ENCODE measurements at regions not wholly inside any gene's neighbourhood (a gene's known extent, or its start where the extent isn't known, plus 50 kb on each side); places are given as distances from the start of the nearest gene placed in this dataset.

- no peak for DNase-seq
Observed at GRCh38 chr18:73843455-73843854, 304.2 kb downstream of the FBXO15 start.

- peak; percentile 43 to 54 for DNase-seq
Observed at GRCh38 chr18:73842795-73843394, 304.7 kb downstream of the FBXO15 start.

DNA sequence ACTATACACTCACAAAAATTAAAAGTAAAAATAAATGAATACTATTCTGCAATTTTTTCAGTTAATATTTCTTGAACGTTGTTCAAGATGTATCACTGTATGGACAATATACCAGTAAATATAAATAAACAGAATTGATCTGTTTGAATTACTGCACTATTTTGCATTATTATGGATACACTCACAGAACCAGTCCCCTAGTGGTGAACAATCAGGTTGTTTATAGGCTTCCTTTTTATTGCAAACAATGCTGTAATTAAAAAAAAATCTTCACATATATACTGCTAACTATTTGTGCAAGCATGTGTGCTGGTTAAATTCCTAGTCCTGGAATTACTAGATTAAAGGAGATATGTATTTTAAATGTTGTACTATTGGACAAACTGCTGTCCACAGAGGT lies 306.0 kb downstream of the FBXO15 start:
- no peak for DNase-seq

DNA sequence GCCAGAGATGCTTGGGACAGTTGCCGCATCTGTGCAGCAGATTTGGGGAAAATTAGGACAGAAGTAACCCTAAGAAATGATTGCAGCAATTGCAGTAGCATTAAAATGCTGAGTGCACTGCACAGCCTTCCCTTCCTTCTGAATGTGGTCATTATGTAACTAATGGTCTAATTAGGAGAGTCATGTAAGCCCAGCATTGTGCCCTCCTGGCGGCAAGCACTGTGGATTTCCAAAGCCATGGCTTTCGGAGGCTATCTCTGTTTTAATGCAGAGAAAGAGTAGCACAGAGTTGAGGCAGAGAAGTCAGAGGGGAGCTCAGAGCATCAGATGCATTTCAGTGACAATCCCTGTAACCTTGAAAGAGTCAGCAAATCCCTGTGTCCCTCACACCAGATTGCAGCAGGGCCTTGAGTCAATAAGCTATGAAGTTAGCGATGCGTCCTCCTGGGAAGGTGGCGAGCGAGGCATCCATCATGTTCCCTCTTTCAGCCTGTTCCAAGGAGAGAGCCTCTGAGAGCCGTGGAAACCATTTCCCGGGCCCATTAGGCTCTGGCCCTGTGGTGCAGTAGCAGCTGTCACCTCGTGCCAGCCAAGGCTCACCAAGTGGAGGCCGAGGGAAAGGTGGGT lies 307.2 kb downstream of the FBXO15 start:
- no peak for DNase-seq

DNA sequence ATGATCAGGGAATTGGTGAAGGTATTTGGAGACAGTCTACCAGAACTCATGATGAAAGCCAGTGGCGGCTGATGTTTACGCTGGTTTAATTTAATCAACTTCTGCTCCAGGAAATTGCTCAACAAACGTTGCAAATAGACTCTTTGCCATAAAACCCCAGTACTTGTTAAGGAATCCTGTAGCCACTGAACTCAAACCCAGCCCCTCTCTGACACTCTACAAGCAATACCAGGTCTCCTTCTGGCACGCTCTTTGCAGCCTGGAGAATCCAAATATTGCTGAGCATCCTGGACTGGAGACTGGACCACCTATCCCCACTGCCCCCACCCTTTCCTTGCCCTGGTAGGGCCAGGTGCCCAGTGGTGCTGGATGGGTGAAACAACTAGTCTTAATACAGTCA lies 308.2 kb downstream of the FBXO15 start:
- no peak for DNase-seq

DNA sequence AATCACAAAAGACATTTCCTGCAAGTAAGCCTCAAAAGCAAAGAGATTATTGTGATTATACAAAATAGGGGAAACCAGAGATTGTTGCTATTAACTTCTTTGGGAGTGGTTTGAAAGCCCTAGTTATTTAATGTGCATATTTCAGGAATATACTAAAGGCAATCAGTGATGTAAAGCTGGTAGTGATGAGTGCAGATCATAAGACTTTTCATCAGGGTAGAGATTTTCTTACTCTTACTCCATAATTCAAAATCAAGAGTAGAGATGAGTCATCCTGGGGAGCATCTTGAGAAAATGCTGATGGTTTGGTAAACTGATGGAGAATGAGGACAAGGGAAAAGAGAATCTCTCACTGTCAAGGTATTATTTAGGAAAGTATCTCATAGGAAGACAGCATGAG lies 309.5 kb downstream of the FBXO15 start:
- DNase-seq, result no peak

DNA sequence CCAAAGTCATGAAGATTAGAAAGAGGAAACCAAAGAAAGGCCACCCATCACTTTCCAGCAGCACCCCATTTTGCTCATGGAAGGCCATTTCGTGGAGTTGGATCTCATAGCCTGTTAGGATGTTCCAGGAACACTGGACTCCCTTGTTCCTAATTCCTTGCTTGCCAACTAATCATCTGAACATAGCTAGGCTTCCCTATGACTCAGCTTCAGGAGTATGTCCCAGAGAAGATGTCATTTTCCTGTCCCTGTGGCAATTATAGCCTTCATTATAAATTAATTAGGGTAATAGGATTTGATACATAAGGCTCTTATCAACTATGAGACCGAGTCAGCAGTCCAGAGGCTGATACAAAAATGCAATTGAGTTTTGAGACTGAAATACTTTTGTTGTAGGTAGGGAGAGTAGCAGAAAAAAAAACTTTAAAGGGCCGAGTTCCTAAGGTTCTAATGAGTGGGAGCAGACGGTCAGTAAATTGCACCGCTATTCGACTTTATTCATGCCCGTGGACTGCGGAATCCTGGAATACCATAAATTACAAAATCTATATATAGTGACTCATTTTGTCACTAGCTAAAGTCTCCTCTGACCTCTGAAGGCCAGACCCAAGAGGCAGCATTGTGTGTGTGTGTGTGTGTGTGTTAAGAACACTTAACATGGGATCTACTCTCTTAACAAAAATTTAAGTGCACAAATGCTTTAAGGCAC lies 311.8 kb downstream of the FBXO15 start:
- DNase-seq, result no peak

GRCh38 chr18:73835039-73835438 lies 312.6 kb downstream of the FBXO15 start:
- no peak for DNase-seq

DNA sequence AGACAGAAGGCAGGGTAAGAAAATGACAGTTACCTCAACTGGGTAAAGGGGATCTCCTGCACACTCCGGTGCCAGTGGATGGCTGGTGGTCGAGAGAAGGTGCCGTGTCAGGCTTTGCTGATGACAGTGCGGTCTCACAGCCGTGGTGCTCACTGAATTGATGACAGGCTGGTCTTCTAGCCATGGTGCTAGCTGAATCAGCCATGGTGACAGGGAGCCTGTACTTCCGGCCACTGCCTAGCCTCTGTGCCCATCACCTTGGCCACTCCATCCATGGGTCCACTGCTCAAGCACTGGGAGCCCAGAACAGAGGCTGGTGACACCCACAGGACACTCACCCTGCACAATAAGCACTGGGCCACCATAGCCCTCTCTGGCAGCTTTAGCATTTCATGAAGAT lies 315.9 kb downstream of the FBXO15 start:
- no peak for DNase-seq

GRCh38 chr18:73829146-73829545 lies 318.5 kb downstream of the FBXO15 start:
- no peak for DNase-seq

GRCh38 chr18:73827801-73828200 lies 319.8 kb downstream of the FBXO15 start:
- no peak for DNase-seq

DNA sequence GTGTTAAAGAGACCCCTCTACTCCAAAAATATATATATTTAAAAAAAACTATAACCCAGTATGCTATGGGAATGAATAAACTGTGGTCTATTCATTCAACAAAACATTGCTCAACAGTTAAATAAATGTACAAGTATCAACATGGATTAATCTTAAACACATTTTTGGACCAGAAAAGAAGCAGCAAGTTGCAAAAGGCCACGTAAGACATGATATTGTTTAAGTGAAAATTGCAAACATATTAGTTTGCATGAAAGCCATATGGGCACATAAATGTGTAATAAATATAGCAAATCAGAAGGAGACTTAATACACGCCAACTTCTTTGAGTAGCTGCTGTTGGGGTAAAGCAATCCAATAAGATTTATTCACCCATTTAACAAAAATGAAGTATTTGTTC lies 321.5 kb downstream of the FBXO15 start:
- no peak for DNase-seq

DNA sequence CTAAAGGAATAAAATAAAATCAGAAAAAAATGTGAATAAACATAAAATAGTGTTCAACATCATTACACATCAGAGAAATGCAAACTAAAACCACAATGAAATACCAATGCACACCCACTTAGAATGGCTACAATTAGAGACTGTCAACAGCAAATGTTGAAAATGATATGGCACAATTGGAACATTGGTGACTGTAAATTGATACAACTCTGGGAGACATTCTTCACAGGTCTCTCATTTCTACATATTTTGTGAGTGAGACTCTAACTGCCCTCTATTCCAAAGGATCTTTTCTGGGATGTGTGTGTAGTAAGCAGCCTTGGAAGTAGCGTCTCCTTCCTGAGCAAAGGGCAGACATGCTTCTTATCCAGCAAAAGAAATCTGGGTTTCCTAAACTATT lies 323.0 kb downstream of the FBXO15 start:
- DNase-seq, result no peak

DNA sequence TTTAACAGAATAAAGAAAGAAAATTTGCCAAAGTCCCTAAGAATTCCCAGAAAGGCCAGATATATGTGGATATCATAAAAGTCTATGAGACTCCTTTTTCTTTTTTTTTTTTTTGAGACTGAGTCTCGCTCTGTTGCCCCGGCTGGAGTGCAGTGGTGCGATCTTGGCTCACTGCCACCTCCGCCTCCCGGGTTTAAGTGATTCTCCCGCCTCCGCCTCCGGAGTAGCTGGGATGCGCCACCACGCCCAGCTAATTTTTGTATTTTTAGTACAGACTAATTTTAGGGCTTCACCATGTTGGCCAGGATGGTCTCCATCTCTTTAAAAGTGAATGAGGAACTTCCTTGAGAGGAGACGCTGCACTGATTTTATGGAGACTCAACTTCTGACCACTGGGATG lies 335.2 kb downstream of the FBXO15 start:
- no peak for DNase-seq

DNA sequence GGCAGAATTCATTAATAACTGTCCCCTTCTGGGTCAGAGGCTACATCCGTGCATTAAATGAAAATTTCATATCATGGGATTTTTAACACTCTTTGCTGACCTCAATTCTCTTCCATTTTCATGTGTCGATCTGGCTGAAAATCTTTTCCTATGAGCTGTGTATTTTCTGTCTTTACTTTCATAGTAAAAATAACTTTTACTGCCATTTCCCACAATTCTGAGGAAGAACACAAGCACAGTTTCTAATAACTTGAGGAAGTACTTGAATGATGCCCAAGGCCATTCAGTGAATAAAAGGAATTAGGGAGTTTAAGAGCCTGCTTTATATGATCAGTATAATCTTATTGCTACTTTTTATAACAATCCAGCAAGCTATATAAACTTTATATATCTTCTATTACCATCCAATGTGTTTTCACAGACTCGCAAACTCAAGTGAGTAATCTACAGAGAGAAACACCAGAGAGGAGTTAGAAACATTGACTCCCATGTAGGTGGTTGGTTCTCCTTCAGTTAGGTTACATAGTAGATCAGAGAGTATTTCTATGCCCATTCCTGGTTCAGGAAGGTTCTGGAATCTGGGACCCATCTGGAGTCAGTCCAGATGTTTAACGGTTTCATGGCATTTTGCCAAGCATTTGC lies 340.0 kb downstream of the FBXO15 start:
- DNase-seq, result no peak

GRCh38 chr18:73805991-73806390 lies 341.6 kb downstream of the FBXO15 start:
- DNase-seq, result no peak

GRCh38 chr18:73797419-73797818 lies 350.2 kb downstream of the FBXO15 start:
- DNase-seq, result no peak

- no peak for DNase-seq
Observed at GRCh38 chr18:73793386-73793785, 354.2 kb downstream of the FBXO15 start.

GRCh38 chr18:73791081-73791480 lies 356.6 kb downstream of the FBXO15 start:
- DNase-seq, result no peak

DNA sequence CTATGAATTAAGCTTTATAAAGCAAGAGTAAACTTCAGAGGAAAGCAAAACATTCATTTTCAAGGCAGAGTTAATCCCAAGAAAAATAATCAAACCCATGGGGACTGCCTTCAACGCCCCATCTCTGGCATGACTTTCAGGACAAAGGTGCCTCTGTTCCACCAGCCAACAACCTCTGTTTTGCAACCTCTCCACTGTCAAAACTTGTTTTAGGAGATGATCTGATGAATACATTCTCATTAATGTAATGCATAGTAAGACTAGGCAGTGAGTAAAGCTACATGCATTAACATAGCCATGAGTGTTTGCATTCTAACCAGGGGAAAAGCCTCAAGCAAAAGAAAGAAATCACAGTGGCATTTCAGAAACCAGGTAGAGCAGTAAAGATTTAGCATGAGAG lies 357.0 kb downstream of the FBXO15 start:
- DNase-seq, result no peak

DNA sequence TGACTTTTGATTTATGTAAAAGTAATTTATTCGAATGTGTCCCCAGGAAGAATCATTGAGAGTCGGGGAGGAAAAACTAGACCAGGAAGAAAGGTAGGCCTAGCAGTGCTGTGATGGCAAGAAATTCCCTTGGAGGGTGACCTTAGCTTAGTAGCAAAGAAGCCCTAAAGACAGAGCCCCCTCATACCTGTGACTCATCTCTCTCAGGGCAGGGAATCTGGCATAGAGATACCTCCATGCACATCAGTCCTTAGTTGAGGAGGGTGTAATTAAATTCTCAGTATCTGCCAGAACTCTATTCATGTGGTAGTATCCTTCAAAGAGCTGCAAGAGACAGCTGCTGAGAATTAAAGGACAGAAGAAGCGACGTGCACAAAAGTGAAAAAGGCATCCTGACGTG lies 360.3 kb downstream of the FBXO15 start:
- DNase-seq, result no peak

DNA sequence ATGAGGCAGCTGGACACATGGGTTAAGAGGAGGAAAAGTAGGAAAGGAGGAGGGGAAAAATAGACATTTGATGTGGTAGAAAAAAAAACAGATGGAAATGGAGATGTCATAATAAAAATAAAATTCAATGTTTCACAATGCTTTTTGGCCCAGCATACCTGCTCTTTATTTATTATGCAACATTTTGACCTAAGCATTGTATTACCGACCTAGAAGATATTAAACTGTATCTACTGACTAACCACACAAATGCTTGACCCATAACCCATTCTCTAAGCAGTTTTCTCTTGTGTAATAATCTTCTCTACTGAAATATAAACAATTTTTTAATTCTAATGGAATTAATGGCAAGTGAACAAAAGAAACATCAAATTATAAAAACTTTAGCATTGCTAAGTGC lies 362.3 kb downstream of the FBXO15 start:
- DNase-seq, result no peak

DNA sequence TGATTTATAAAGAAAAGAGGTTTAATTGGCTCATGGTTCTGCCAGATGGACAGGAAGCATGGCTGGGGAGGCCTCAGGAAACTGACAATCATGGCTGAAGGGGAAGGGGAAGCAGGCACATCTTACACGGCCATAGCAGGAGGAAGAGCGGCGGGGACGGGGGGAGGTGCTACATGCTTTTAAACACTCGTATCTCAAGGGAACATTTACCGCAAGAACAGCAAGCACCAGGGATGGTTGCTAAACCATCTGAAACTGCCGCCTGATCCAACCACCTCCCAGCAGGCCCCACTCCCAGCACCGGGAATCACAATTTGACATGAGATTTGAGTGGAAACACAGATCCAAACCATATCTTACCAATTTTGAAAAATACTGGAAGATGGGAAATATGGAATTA lies 362.8 kb downstream of the FBXO15 start:
- DNase-seq, result no peak

DNA sequence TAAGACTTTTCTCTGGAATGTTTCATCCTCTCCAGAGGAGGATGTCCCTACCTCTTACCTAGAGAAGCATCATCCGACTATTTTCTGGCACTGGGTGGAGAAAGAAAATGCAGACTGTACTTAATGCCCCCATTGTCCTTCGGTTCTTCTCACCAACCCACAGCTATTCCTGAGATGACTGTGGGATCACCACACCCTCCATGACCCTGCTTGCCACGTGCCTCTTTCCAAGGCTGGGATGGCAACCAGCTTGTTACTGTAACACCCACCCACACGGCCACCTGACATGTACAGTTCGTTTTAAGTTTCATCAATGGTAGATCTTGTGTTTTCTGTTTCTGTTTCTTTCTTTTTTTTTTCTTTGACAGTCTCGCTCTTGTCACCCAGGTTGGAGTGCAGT lies 365.2 kb downstream of the FBXO15 start:
- no peak for DNase-seq

Data from stimulated activated CD4-positive, alpha-beta T cell treated with anti-CD3 and anti-CD28 coated beads, Interleukin-2, amount 100 ng/mL, for 48 hours (primary cell).